ENCODE measurements at regions not wholly inside any gene's neighbourhood (a gene's known extent, or its start where the extent isn't known, plus 50 kb on each side); places are given as distances from the start of the nearest gene placed in this dataset.

DNA sequence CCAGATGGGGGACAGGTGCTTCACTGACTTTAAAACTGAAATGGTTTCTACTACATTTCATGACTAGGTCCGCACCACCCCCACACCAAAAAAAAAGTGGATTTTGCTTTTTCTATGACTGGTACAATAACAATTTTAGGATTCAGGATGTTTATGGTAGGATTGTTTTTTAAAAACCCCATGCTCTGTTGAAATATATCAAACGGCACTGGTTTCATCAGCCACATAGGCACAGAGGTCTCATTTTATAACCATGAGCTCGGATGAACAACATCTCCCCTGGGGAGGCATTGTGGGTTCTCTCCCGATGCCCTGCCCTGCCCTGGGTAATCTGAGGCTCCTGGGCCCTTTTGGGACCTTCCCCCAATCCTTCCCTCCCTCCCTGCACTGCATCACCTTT lies 202.7 kb upstream of the KBTBD8 start:
- Histone ChIP-seq H3K27me3 (ENCODE audit: insufficient read depth, low read length) (peaks cover 17% of the 10 kb centered on the region; the same call in 1 of the 2 replicates), H3K9me2 (ENCODE audit: insufficient read depth) (no peaks in the 10 kb centered on the region), H2AFZ (ENCODE audit: low read depth, low read length, poor library complexity, severe bottlenecking) (no peak overlapping the region), H3K4me3 (replicated peaks in 1 of 2; ENCODE audit: low read depth in 1 of 2, low read length in 2 of 2) (no peak overlapping the region), H3K79me2 (ENCODE audit: insufficient read depth, low read length) (no peaks in the 10 kb centered on the region), H3K4me1 (ENCODE audit: control insufficient read depth in 1 of 2, insufficient read depth in 2 of 2, low read length in 2 of 2) (no peaks in the 10 kb centered on the region), H3K9ac (ENCODE audit: low read length) (no peak overlapping the region), H3K4me2 (ENCODE audit: low read length) (no peak overlapping the region), H3K27ac (ENCODE audit: low read depth, low read length) (no peak overlapping the region), H4K20me1 (ENCODE audit: insufficient read depth) (no peaks in the 10 kb centered on the region), H3K36me3 (ENCODE audit: control insufficient read depth in 1 of 2, insufficient read depth in 2 of 2, low read length in 2 of 2) (no peaks in the 10 kb centered on the region), H3K9me3 (ENCODE audit: control insufficient read depth in 1 of 2, insufficient read depth in 1 of 2, low read depth in 1 of 2, low read length in 2 of 2) (no peaks in the 10 kb centered on the region)
- ChIA-PET CTCF (interaction anchor here (1.8 kb wide), 1 partner anchor 8 kb away, joined by 5 read pairs; no protein-coding TSS in a partner anchor), RAD21 (ENCODE audit: low non-redundant PET in 1 of 2, low total read pairs in 2 of 2, uncharacterized antibody in 2 of 2, unreplicated experiment in 2 of 2) (no interaction called here), POLR2A (no interaction called here)
- no TSS peak for BruUV-seq (replicated peaks)
- intact Hi-C loops (cut with micrococcal nuclease), result no loop called here
- ATAC-seq, result no peak
- TF ChIP-seq, protein P1, sequence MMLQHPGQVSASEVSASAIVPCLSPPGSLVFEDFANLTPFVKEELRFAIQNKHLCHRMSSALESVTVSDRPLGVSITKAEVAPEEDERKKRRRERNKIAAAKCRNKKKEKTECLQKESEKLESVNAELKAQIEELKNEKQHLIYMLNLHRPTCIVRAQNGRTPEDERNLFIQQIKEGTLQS (IDR thresholded peaks at IDR 0.05), result no peak
- TF ChIP-seq CEBPB (IDR thresholded peaks at IDR 0.05; ENCODE audit: low read depth) (no peak), YY1 (IDR thresholded peaks at IDR 0.05; ENCODE audit: extremely low read depth, insufficient replicate concordance, low read depth, low read length) (no peak), RAD21 (IDR thresholded peaks at IDR 0.05; ENCODE audit: low read depth) (no peak)
- DNase-seq (ENCODE audit: low read depth, low spot score), result no peak

DNA sequence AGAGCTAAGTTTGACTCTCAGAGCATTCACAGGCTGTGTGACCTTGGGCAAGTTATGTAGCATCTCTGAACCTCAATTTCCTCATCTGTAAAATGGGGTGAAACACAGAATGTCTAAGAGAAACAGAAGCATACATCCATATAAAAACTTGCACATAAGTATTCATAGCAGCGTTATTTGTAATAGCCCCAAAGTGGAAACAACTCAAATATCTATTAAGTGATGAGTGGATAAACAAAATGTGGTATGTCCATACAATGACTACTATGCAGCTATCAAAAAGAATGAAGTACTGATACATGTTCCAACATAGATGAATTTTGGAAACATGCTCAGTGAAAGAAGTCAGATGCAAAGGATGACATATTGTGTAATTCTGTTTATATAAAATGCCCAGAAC lies 201.8 kb upstream of the KBTBD8 start:
- Histone ChIP-seq H3K27ac (ENCODE audit: low read depth, low read length) (no peak overlapping the region), H3K9me3 (ENCODE audit: control insufficient read depth in 1 of 2, insufficient read depth in 1 of 2, low read depth in 1 of 2, low read length in 2 of 2) (no peaks in the 10 kb centered on the region), H3K36me3 (ENCODE audit: control insufficient read depth in 1 of 2, insufficient read depth in 2 of 2, low read length in 2 of 2) (no peaks in the 10 kb centered on the region), H3K79me2 (ENCODE audit: insufficient read depth, low read length) (no peaks in the 10 kb centered on the region), H3K27me3 (ENCODE audit: insufficient read depth, low read length) (peaks cover 8% of the 10 kb centered on the region; the same call in 1 of the 2 replicates), H3K4me3 (replicated peaks in 1 of 2; ENCODE audit: low read depth in 1 of 2, low read length in 2 of 2) (no peak overlapping the region), H3K9ac (ENCODE audit: low read length) (no peak overlapping the region), H4K20me1 (ENCODE audit: insufficient read depth) (no peaks in the 10 kb centered on the region), H3K4me2 (ENCODE audit: low read length) (no peak overlapping the region), H2AFZ (ENCODE audit: low read depth, low read length, poor library complexity, severe bottlenecking) (no peak overlapping the region), H3K9me2 (ENCODE audit: insufficient read depth) (no peaks in the 10 kb centered on the region), H3K4me1 (ENCODE audit: control insufficient read depth in 1 of 2, insufficient read depth in 2 of 2, low read length in 2 of 2) (no peaks in the 10 kb centered on the region)
- CTCF ChIA-PET, result no interaction called here
- POLR2A ChIA-PET, result no interaction called here
- no peak for DNase-seq (ENCODE audit: low read depth, low spot score)
- RAD21 ChIA-PET (ENCODE audit: low non-redundant PET in 1 of 2, low total read pairs in 2 of 2, uncharacterized antibody in 2 of 2, unreplicated experiment in 2 of 2), result no interaction called here
- TF ChIP-seq, protein P2, sequence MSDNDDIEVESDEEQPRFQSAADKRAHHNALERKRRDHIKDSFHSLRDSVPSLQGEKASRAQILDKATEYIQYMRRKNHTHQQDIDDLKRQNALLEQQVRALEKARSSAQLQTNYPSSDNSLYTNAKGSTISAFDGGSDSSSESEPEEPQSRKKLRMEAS (IDR thresholded peaks at IDR 0.05), result no peak
- TF ChIP-seq, protein P1 (IDR thresholded peaks at IDR 0.05), result no peak
- TF ChIP-seq CEBPB (IDR thresholded peaks at IDR 0.05; ENCODE audit: low read depth) (no peak), RAD21 (IDR thresholded peaks at IDR 0.05; ENCODE audit: low read depth) (no peak), ZNF274 (IDR thresholded peaks at IDR 0.05; ENCODE audit: low read depth, low read length) (no peak), YY1 (IDR thresholded peaks at IDR 0.05; ENCODE audit: extremely low read depth, insufficient replicate concordance, low read depth, low read length) (no peak), POLR2A (IDR thresholded peaks at IDR 0.05; ENCODE audit: borderline replicate concordance, extremely low read depth, insufficient read depth, insufficient read length) (no peak), EZH2 (IDR thresholded peaks at IDR 0.05) (no peak), TCF7L2 (IDR thresholded peaks at IDR 0.05; ENCODE audit: borderline replicate concordance, extremely low read depth, insufficient read depth, insufficient read length) (no peak), EZH2phosphoT487 (IDR thresholded peaks at IDR 0.05; ENCODE audit: borderline replicate concordance) (no peak), SIN3A (IDR thresholded peaks at IDR 0.05; ENCODE audit: low read depth) (no peak), SP1 (IDR thresholded peaks at IDR 0.05; ENCODE audit: low read depth) (no peak), FOSL1 (IDR thresholded peaks at IDR 0.05; ENCODE audit: low read depth) (no peak), POLR2AphosphoS5 (IDR thresholded peaks at IDR 0.05; ENCODE audit: low read depth, low read length) (no peak), SRF (IDR thresholded peaks at IDR 0.05; ENCODE audit: low read depth) (no peak), JUND (IDR thresholded peaks at IDR 0.05) (no peak), ELF1 (IDR thresholded peaks at IDR 0.05; ENCODE audit: borderline replicate concordance, low read depth) (no peak)
- TF ChIP-seq, protein P3, sequence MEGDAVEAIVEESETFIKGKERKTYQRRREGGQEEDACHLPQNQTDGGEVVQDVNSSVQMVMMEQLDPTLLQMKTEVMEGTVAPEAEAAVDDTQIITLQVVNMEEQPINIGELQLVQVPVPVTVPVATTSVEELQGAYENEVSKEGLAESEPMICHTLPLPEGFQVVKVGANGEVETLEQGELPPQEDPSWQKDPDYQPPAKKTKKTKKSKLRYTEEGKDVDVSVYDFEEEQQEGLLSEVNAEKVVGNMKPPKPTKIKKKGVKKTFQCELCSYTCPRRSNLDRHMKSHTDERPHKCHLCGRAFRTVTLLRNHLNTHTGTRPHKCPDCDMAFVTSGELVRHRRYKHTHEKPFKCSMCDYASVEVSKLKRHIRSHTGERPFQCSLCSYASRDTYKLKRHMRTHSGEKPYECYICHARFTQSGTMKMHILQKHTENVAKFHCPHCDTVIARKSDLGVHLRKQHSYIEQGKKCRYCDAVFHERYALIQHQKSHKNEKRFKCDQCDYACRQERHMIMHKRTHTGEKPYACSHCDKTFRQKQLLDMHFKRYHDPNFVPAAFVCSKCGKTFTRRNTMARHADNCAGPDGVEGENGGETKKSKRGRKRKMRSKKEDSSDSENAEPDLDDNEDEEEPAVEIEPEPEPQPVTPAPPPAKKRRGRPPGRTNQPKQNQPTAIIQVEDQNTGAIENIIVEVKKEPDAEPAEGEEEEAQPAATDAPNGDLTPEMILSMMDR (IDR thresholded peaks at IDR 0.05 in 2 of 3, conservative IDR thresholded peaks at IDR 0.05 in 1 of 3; ENCODE audit: borderline replicate concordance in 1 of 3, insufficient read depth in 1 of 3, low read depth in 2 of 3, low read length in 2 of 3), result no peak
- intact Hi-C loops (cut with micrococcal nuclease), result no loop called here
- ATAC-seq, result no peak
- BruUV-seq (replicated peaks), result no TSS peak

All from HCT116 (cell line).